PC-9 (cell line): ENCODE measurements at regions not wholly inside any gene's neighbourhood (a gene's known extent, or its start where the extent isn't known, plus 50 kb on each side); places are given as distances from the start of the nearest gene placed in this dataset.

ENCODE experiments used
- BruUV-seq: library from RNA; stranded (reverse); fragments of 400-500 nt; replicated peaks from 2 replicates; lab custom pipeline; 2021; lab: Mats Ljungman, UMichigan
- CTCF ChIA-PET: fragments of 300-600 bp; sonication (Branson Sonifier 250); formaldehyde crosslinking; loops from one replicate; lab custom pipeline; 2022; ENCODE audit warnings: antibody characterized with exemption; lab: Charles Lee
- POLR2A ChIA-PET: fragments of 300-600 bp; sonication (Branson Sonifier 250); formaldehyde crosslinking; loops from one replicate; lab custom pipeline; 2022; ENCODE audit warnings: antibody characterized with exemption; ENCODE audit not compliant: unreplicated experiment; lab: Charles Lee
- DNase-seq, 2 experiments: peaks; one replicate each; pipeline versions ENCODE4 v3.0.0 to v3.0.0-alpha.2; 2015 to 2022; ENCODE audit warnings: mixed read lengths in 1 of 2
- H2AFZ ChIP-seq: fragments of 200-600 bp; sonication (generic); 2 replicates; pipeline ENCODE4 v1.8.1; 2017; ENCODE audit warnings: antibody characterized with exemption
- H3F3A ChIP-seq: fragments of 200-600 bp; sonication (generic); 2 replicates; pipeline ENCODE4 v1.8.1; 2017; ENCODE audit warnings: antibody characterized with exemption, mild to moderate bottlenecking, low read depth; ENCODE audit not compliant: insufficient read depth
- H3K27ac ChIP-seq: fragments of 200-600 bp; sonication (generic); 2 replicates; pipeline ENCODE4 v1.6.1; 2016; ENCODE audit warnings: mixed run types
- H3K27me3 ChIP-seq: fragments of 200-600 bp; sonication (generic); 2 replicates; pipeline ENCODE4 v1.6.1; 2016; ENCODE audit warnings: low read depth, mixed run types; ENCODE audit not compliant: insufficient read depth
- H3K36me3 ChIP-seq: fragments of 200-600 bp; sonication (generic); 2 replicates; pipeline ENCODE4 v1.6.1; 2016; ENCODE audit warnings: low read depth, mixed run types
- H3K4me1 ChIP-seq: fragments of 200-600 bp; sonication (generic); replicated peaks from 2 replicates; pipeline ENCODE4 v1.6.1; 2016; ENCODE audit warnings: mixed run types; ENCODE audit not compliant: insufficient read depth
- H3K4me2 ChIP-seq: fragments of 200-600 bp; sonication (generic); 2 replicates; pipeline ENCODE4 v1.6.1; 2017; ENCODE audit warnings: mixed run types
- H3K4me3 ChIP-seq: fragments of 200-600 bp; sonication (generic); 2 replicates; pipeline ENCODE4 v1.6.1; 2016; ENCODE audit warnings: mixed run types
- H3K79me2 ChIP-seq: fragments of 200-600 bp; sonication (generic); 2 replicates; pipeline ENCODE4 v1.6.1; 2017; ENCODE audit warnings: low read depth, mixed run types
- H3K9me2 ChIP-seq: fragments of 200-600 bp; sonication (generic); 2 replicates; pipeline ENCODE4 v1.8.1; 2017; ENCODE audit warnings: mild to moderate bottlenecking; ENCODE audit not compliant: insufficient read depth
- H3K9me3 ChIP-seq: fragments of 200-600 bp; sonication (generic); 2 replicates; pipeline ENCODE4 v1.8.1; 2016; ENCODE audit warnings: low read depth; ENCODE audit not compliant: insufficient read depth
- H4K20me1 ChIP-seq: fragments of 200-600 bp; sonication (generic); 2 replicates; pipeline ENCODE4 v1.8.1; 2017; ENCODE audit not compliant: insufficient read depth
- CTCF ChIP-seq: fragments of 200-600 bp; sonication (generic); conservative IDR thresholded peaks from 2 replicates; pipeline ENCODE4 v1.6.1; 2017; ENCODE audit warnings: mixed run types, antibody characterized with exemption, mild to moderate bottlenecking, moderate library complexity
- EZH2 ChIP-seq: fragments of 200-600 bp; sonication (generic); IDR thresholded peaks from 2 replicates; pipeline ENCODE4 v1.8.0; 2017; ENCODE audit warnings: antibody characterized with exemption, low read depth
- intact Hi-C: fragments of 100-400 bp; cut with micrococcal nuclease; formaldehyde crosslinking; loops from one replicate; pipeline ENCODE4 v1.10.0; 2022; ENCODE audit not compliant: unreplicated experiment

- CTCF ChIA-PET: interaction anchor here (0.7 kb wide), 1 partner anchor 346 kb away, joined by 3 read pairs; no protein-coding TSS in a partner anchor
These were observed 408.3 kb downstream of the PPARGC1A start for GRCh38 chr4:23481566-23481965.

GRCh38 chr4:23477905-23478304, 411.9 kb downstream of the PPARGC1A start:
- no peaks in the 10 kb centered on the region for H3K36me3 ChIP-seq
- BruUV-seq: no TSS peak
- ChIA-PET POLR2A (no interaction called here), CTCF (no interaction called here)
- H3K27ac ChIP-seq: no peak overlapping the region
- no peaks in the 10 kb centered on the region for H3F3A ChIP-seq
- no peaks in the 10 kb centered on the region for H3K9me2 ChIP-seq
- H3K9me3 ChIP-seq: no peaks in the 10 kb centered on the region; the same call in 1 of the 2 replicates
- no peak for DNase-seq
- TF ChIP-seq EZH2: no peak
- TF ChIP-seq CTCF: no peak
- no peaks in the 10 kb centered on the region for H3K27me3 ChIP-seq
- intact Hi-C loops: no loop called here
- H4K20me1 ChIP-seq: no peaks in the 10 kb centered on the region
- H3K4me3 ChIP-seq: no peak overlapping the region
- H3K4me1 ChIP-seq: peaks cover 5% of the 10 kb centered on the region; the same call in 1 of the 2 replicates
- no peak overlapping the region for H2AFZ ChIP-seq
- H3K4me2 ChIP-seq: no peak overlapping the region
- H3K79me2 ChIP-seq: no peaks in the 10 kb centered on the region

More at GRCh38 chr4:23481566-23481965, 408.3 kb downstream of the PPARGC1A start:
- H2AFZ ChIP-seq: no peak overlapping the region
- H3K4me2 ChIP-seq: no peak overlapping the region
- H3K36me3 ChIP-seq: no peaks in the 10 kb centered on the region
- no TSS peak for BruUV-seq
- no peaks in the 10 kb centered on the region for H4K20me1 ChIP-seq
- POLR2A ChIA-PET: no interaction called here
- H3F3A ChIP-seq: no peaks in the 10 kb centered on the region
- no peaks in the 10 kb centered on the region for H3K79me2 ChIP-seq
- no peaks in the 10 kb centered on the region for H3K9me2 ChIP-seq
- no peaks in the 10 kb centered on the region for H3K9me3 ChIP-seq
- intact Hi-C loops: no loop called here
- H3K27me3 ChIP-seq: no peaks in the 10 kb centered on the region
- no peak for TF ChIP-seq CTCF
- TF ChIP-seq EZH2: no peak
- no peak overlapping the region for H3K4me3 ChIP-seq
- H3K27ac ChIP-seq: no peak overlapping the region
- no peak for DNase-seq
- peaks cover 5% of the 10 kb centered on the region; the same call in 1 of the 2 replicates for H3K4me1 ChIP-seq

GRCh38 chr4:23476515-23477090, 413.2 kb downstream of the PPARGC1A start:
- intact Hi-C loops: no loop called here
- no peak overlapping the region for H3K4me2 ChIP-seq
- no peaks in the 10 kb centered on the region for H3F3A ChIP-seq
- H3K4me3 ChIP-seq: no peak overlapping the region
- POLR2A ChIA-PET: no interaction called here
- CTCF ChIA-PET: no interaction called here
- H2AFZ ChIP-seq: no peak overlapping the region
- no peak for TF ChIP-seq CTCF
- TF ChIP-seq EZH2: no peak
- H4K20me1 ChIP-seq: no peaks in the 10 kb centered on the region
- no TSS peak for BruUV-seq
- no peaks in the 10 kb centered on the region for H3K79me2 ChIP-seq
- DNase-seq: peak; percentile 25 to 43
- no peaks in the 10 kb centered on the region for H3K36me3 ChIP-seq
- no peak overlapping the region for H3K27ac ChIP-seq
- no peaks in the 10 kb centered on the region; the same call in 1 of the 2 replicates for H3K9me3 ChIP-seq
- H3K9me2 ChIP-seq: no peaks in the 10 kb centered on the region
- H3K4me1 ChIP-seq: peaks cover 5% of the 10 kb centered on the region; the same call in 1 of the 2 replicates
- H3K27me3 ChIP-seq: no peaks in the 10 kb centered on the region
